ENCODE measurements at regions not wholly inside any gene's neighbourhood (a gene's known extent, or its start where the extent isn't known, plus 50 kb on each side); places are given as distances from the start of the nearest gene placed in this dataset.

DNA sequence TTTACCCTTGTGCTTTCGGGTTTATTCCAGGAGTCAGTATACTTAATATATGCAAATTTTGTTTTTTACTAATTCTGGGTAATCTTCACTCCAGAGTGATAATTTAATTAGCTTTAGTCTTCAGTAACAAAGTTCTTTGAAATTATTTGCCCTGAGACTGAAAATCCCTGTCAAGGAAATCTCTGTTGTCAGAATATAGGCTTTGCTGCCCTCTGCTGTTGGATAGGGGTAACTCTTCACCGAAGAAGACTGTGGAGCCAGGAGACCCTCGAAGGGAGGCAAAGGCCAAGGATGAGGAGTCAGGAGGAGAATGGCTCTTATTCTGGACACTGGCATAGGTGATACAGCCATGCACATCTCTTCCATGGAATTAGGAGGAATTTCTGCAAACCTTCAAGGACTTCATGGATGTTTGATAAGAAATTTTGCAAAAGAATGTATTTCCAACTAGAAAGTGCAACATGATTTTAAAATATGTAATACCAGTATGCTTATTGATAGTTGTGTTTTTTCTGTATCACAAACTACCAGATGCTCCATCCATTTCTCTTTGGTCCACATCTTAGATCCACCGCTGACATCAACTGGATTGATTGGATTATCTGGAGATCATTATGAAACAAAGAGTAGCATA lies 182.3 kb downstream of the RDH14 start:
- peaks cover 58% of the 10 kb centered on the region for H3K4me1 ChIP-seq (ENCODE audit: insufficient read depth, low read length, poor library complexity, severe bottlenecking)
- no peak for TF ChIP-seq EZH2 (IDR thresholded peaks at IDR 0.05; ENCODE audit: borderline replicate concordance, low read depth, low read length, poor library complexity, severe bottlenecking)
- TF ChIP-seq, protein P1, sequence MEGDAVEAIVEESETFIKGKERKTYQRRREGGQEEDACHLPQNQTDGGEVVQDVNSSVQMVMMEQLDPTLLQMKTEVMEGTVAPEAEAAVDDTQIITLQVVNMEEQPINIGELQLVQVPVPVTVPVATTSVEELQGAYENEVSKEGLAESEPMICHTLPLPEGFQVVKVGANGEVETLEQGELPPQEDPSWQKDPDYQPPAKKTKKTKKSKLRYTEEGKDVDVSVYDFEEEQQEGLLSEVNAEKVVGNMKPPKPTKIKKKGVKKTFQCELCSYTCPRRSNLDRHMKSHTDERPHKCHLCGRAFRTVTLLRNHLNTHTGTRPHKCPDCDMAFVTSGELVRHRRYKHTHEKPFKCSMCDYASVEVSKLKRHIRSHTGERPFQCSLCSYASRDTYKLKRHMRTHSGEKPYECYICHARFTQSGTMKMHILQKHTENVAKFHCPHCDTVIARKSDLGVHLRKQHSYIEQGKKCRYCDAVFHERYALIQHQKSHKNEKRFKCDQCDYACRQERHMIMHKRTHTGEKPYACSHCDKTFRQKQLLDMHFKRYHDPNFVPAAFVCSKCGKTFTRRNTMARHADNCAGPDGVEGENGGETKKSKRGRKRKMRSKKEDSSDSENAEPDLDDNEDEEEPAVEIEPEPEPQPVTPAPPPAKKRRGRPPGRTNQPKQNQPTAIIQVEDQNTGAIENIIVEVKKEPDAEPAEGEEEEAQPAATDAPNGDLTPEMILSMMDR (conservative IDR thresholded peaks at IDR 0.05; ENCODE audit: low read depth, low read length): peak; percentile 87
- ChIA-PET CTCF (interaction anchor here (0.6 to 1.4 kb wide), 9 partner anchors 78 to 907 kb away, joined by 3 to 5 read pairs (median 4); partner anchors contain the start of gene KCNS3), POLR2A (ENCODE audit: low non-redundant PET) (no interaction called here)
- no peak overlapping the region for H3K4me3 ChIP-seq (ENCODE audit: low read depth, low read length, poor library complexity, severe bottlenecking)
- no peaks in the 10 kb centered on the region for H3K9me3 ChIP-seq (ENCODE audit: low read depth, low read length, poor library complexity, severe bottlenecking)
- DNase-seq (ENCODE audit: low spot score): peak; percentile 82
- no peaks in the 10 kb centered on the region for H3K27me3 ChIP-seq (replicated peaks; ENCODE audit: insufficient read depth, low read depth, low read length, poor library complexity)
- H3K36me3 ChIP-seq (ENCODE audit: insufficient read depth, low read length, poor library complexity, severe bottlenecking): no peaks in the 10 kb centered on the region
- H3K27ac ChIP-seq (ENCODE audit: low read depth, low read length, poor library complexity, severe bottlenecking): peak overlapping the region; percentile 63
- intact Hi-C loops (cut with micrococcal nuclease; ENCODE audit: unreplicated experiment): loop anchor here (1.0 to 5.0 kb wide), 3 partner anchors 135 to 906 kb away; no protein-coding TSS in a partner anchor
- BruUV-seq (replicated peaks): no TSS peak

DNA sequence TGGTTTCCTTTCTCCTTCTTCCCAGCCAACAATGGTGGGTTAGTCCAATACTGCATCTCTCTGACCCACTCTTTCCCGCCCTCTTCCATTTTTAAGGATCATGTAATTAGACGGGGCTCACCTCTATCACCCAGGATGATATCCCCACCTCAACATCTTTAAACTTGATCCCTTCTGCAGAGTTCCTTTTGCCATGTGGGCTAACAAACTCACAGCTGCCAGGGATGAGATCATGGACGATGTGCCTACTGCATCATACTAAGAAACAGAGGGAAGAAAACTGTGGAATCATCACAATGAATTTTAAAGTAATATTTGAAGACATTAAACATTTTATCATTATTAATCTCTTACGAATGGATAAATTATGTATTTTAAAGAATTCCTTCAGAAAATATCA lies 183.5 kb downstream of the RDH14 start:
- intact Hi-C loops (cut with micrococcal nuclease; ENCODE audit: unreplicated experiment): loop anchor here (5.0 kb wide), 2 partner anchors 205 to 905 kb away; no protein-coding TSS in a partner anchor
- ChIA-PET POLR2A (ENCODE audit: low non-redundant PET) (no interaction called here), CTCF (no interaction called here)
- H3K4me3 ChIP-seq (ENCODE audit: low read depth, low read length, poor library complexity, severe bottlenecking): no peak overlapping the region
- no TSS peak for BruUV-seq (replicated peaks)
- no peaks in the 10 kb centered on the region for H3K36me3 ChIP-seq (ENCODE audit: insufficient read depth, low read length, poor library complexity, severe bottlenecking)
- no peaks in the 10 kb centered on the region for H3K27me3 ChIP-seq (replicated peaks; ENCODE audit: insufficient read depth, low read depth, low read length, poor library complexity)
- peaks cover 70% of the 10 kb centered on the region for H3K4me1 ChIP-seq (ENCODE audit: insufficient read depth, low read length, poor library complexity, severe bottlenecking)
- no peaks in the 10 kb centered on the region for H3K9me3 ChIP-seq (ENCODE audit: low read depth, low read length, poor library complexity, severe bottlenecking)
- no peak for DNase-seq (ENCODE audit: low spot score)
- peak overlapping the region; percentile 27 for H3K27ac ChIP-seq (ENCODE audit: low read depth, low read length, poor library complexity, severe bottlenecking)
- TF ChIP-seq EZH2 (IDR thresholded peaks at IDR 0.05; ENCODE audit: borderline replicate concordance, low read depth, low read length, poor library complexity, severe bottlenecking): no peak
- TF ChIP-seq, protein P1 (conservative IDR thresholded peaks at IDR 0.05; ENCODE audit: low read depth, low read length): no peak

DNA sequence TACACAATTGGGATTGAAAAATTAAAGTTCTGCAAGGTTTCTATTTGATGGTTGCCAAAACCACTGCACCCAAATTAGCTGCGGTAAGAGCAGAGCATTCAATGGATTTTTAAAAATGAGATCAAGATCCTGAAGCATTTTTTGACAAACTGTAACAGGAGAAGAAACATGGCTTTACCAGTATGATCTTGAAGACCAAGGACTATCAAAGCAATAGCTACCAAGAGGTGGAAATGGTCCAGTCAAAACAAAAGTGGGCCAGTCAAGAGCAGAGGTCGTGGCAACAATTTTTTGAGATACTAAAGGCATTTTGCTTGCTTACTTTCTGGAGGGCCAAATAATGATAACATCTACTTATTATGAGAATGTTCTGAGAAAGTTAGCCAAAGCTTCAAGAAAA lies 186.8 kb downstream of the RDH14 start:
- CTCF ChIA-PET: no interaction called here
- BruUV-seq (replicated peaks): no TSS peak

More for the DNA sequence above, 186.8 kb downstream of the RDH14 start:
- peak overlapping the region; percentile 76 for H3K27ac ChIP-seq (ENCODE audit: low read depth, low read length, poor library complexity, severe bottlenecking)
- DNase-seq (ENCODE audit: low spot score): peak; percentile 42
- intact Hi-C loops (cut with micrococcal nuclease; ENCODE audit: unreplicated experiment): loop anchor here (2.0 kb wide), 1 partner anchor 131 kb away; no protein-coding TSS in a partner anchor
- peaks cover 5% of the 10 kb centered on the region for H3K36me3 ChIP-seq (ENCODE audit: insufficient read depth, low read length, poor library complexity, severe bottlenecking)
- TF ChIP-seq EZH2 (IDR thresholded peaks at IDR 0.05; ENCODE audit: borderline replicate concordance, low read depth, low read length, poor library complexity, severe bottlenecking): no peak
- TF ChIP-seq, protein P1 (conservative IDR thresholded peaks at IDR 0.05; ENCODE audit: low read depth, low read length): no peak
- no peak overlapping the region for H3K4me3 ChIP-seq (ENCODE audit: low read depth, low read length, poor library complexity, severe bottlenecking)
- no peaks in the 10 kb centered on the region for H3K27me3 ChIP-seq (replicated peaks; ENCODE audit: insufficient read depth, low read depth, low read length, poor library complexity)
- POLR2A ChIA-PET (ENCODE audit: low non-redundant PET): no interaction called here
- peaks cover 50% of the 10 kb centered on the region for H3K4me1 ChIP-seq (ENCODE audit: insufficient read depth, low read length, poor library complexity, severe bottlenecking)
- H3K9me3 ChIP-seq (ENCODE audit: low read depth, low read length, poor library complexity, severe bottlenecking): no peaks in the 10 kb centered on the region

All from A673 (cell line).